ENCODE measurements at regions not wholly inside any gene's neighbourhood (a gene's known extent, or its start where the extent isn't known, plus 50 kb on each side); places are given as distances from the start of the nearest gene placed in this dataset.

GRCh38 chr4:93994175-93994994, 165.8 kb downstream of the ATOH1 start:
- TF ChIP-seq ZNF564 (CRISPR knock-in tag; IDR thresholded peaks at IDR 0.05), result no peak
- TF ChIP-seq TRAFD1 (CRISPR knock-in tag; IDR thresholded peaks at IDR 0.05; ENCODE audit: borderline replicate concordance), result no peak
- TF ChIP-seq CHD4 (IDR thresholded peaks at IDR 0.05; ENCODE audit: borderline replicate concordance, low read length), result no peak
- TF ChIP-seq ZNF773 (CRISPR knock-in tag; IDR thresholded peaks at IDR 0.05; ENCODE audit: borderline replicate concordance), result no peak
- no peak for TF ChIP-seq U2AF1 (optimal IDR thresholded peaks at IDR 0.05; ENCODE audit: low read depth, low read length)
- TF ChIP-seq CHD2 (IDR thresholded peaks at IDR 0.05; ENCODE audit: low read depth, low read length), result no peak
- TF ChIP-seq, protein P1, sequence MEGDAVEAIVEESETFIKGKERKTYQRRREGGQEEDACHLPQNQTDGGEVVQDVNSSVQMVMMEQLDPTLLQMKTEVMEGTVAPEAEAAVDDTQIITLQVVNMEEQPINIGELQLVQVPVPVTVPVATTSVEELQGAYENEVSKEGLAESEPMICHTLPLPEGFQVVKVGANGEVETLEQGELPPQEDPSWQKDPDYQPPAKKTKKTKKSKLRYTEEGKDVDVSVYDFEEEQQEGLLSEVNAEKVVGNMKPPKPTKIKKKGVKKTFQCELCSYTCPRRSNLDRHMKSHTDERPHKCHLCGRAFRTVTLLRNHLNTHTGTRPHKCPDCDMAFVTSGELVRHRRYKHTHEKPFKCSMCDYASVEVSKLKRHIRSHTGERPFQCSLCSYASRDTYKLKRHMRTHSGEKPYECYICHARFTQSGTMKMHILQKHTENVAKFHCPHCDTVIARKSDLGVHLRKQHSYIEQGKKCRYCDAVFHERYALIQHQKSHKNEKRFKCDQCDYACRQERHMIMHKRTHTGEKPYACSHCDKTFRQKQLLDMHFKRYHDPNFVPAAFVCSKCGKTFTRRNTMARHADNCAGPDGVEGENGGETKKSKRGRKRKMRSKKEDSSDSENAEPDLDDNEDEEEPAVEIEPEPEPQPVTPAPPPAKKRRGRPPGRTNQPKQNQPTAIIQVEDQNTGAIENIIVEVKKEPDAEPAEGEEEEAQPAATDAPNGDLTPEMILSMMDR (CRISPR knock-in tag; IDR thresholded peaks at IDR 0.05), result no peak
- TF ChIP-seq SALL2 (CRISPR knock-in tag; IDR thresholded peaks at IDR 0.05), result no peak
- TF ChIP-seq BCLAF1 (IDR thresholded peaks at IDR 0.05), result no peak
- no peak for TF ChIP-seq ATF7-NPFF (CRISPR knock-in tag; IDR thresholded peaks at IDR 0.05; ENCODE audit: low read depth)

All from HepG2 (cell line).